ENCODE measurements at regions not wholly inside any gene's neighbourhood (a gene's known extent, or its start where the extent isn't known, plus 50 kb on each side); places are given as distances from the start of the nearest gene placed in this dataset.

DNA sequence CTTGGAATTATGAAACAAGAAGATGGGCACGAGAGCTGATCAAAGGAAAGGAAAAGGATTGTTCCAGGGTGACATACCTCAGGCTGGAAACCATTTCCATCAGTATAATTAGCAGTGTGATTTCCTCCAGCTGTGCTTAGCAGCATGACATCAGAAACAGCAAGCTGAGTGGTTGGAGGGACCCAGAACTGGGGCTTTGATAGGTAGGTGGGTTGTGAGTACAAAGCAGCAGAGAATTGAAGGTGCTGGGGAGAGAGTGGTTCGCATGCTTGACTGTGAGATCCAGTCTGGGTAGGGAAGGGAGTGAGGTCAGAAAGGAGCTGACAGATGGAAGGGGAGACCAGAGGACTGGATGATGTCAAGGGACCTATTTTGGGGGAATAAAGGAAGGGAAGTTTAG lies 90.4 kb downstream of the CD164 start:
- TF ChIP-seq, protein P1, sequence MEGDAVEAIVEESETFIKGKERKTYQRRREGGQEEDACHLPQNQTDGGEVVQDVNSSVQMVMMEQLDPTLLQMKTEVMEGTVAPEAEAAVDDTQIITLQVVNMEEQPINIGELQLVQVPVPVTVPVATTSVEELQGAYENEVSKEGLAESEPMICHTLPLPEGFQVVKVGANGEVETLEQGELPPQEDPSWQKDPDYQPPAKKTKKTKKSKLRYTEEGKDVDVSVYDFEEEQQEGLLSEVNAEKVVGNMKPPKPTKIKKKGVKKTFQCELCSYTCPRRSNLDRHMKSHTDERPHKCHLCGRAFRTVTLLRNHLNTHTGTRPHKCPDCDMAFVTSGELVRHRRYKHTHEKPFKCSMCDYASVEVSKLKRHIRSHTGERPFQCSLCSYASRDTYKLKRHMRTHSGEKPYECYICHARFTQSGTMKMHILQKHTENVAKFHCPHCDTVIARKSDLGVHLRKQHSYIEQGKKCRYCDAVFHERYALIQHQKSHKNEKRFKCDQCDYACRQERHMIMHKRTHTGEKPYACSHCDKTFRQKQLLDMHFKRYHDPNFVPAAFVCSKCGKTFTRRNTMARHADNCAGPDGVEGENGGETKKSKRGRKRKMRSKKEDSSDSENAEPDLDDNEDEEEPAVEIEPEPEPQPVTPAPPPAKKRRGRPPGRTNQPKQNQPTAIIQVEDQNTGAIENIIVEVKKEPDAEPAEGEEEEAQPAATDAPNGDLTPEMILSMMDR (conservative IDR thresholded peaks at IDR 0.05), result no peak
- no peak for TF ChIP-seq EZH2 (IDR thresholded peaks at IDR 0.05; ENCODE audit: low read depth)

All from PC-9 (cell line).